HL-60 (cell line): ENCODE measurements at regions not wholly inside any gene's neighbourhood (a gene's known extent, or its start where the extent isn't known, plus 50 kb on each side); places are given as distances from the start of the nearest gene placed in this dataset.

Source experiments
- DNase-seq, 2 experiments: peaks; one replicate each; pipeline ENCODE4 v3.0.0-alpha.2; 2010 to 2020; ENCODE audit warnings: low read depth in 1 of 2, low spot score in 1 of 2
- H3K27ac ChIP-seq: fragments of 250-450 bp; sonication (Bioruptor Pico); replicated peaks from 2 replicates; pipeline ENCODE4 v1.5.1; 2020; ENCODE audit warnings: mild to moderate bottlenecking, moderate library complexity
- H3K27me3 ChIP-seq: fragments of 250-450 bp; sonication (Bioruptor Pico); 2 replicates; pipeline ENCODE4 v1.5.1; 2021; ENCODE audit warnings: mild to moderate bottlenecking, moderate library complexity; ENCODE audit not compliant: insufficient read depth, poor library complexity, severe bottlenecking
- H3K4me3 ChIP-seq: replicated peaks from 2 replicates; pipeline ENCODE4 v1.5.1; 2011; ENCODE audit warnings: mild to moderate bottlenecking, control low read depth, low read length; ENCODE audit not compliant: insufficient read depth
- CTCF ChIP-seq: IDR thresholded peaks from one replicate; pipeline ENCODE4 v1.5.1; 2011; ENCODE audit warnings: low read length, control low read depth, inconsistent platforms; ENCODE audit not compliant: insufficient read depth
- GABPA ChIP-seq: IDR thresholded peaks from 2 replicates; pipeline ENCODE4 v1.6.1; 2012; ENCODE audit warnings: low read depth
- POLR2AphosphoS5 ChIP-seq: IDR thresholded peaks from 2 replicates; pipeline ENCODE4 v1.6.1; 2012; ENCODE audit warnings: low read depth
- SPI1 ChIP-seq: IDR thresholded peaks from 2 replicates; pipeline ENCODE4 v1.6.1; 2012; ENCODE audit warnings: low read depth, mild to moderate bottlenecking, borderline replicate concordance
- TF ChIP-seq, protein P1 (sequence below): IDR thresholded peaks from 2 replicates; pipeline ENCODE4 v1.6.1; 2012; ENCODE audit warnings: low read depth; ENCODE audit not compliant: insufficient replicate concordance

DNA sequence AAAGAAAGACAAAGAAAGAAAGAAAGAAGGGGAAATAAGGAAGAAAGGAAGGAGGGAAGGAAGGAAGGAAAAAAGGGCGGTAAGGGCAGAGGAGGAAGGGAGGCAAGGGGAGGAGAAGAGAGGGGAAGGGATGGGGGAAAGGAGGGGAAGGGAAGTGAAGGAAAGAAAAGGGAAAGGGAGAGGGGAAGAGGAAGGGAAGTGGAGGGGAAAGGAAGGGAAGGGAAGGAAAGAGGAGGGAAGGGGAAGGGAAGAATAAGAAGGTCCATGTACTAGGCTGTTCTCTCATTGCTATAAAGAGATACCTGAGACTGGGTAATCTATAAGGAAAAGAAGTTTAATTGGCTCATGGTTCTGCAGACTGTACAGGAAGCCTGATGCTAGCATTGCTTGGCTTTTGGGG, 217.1 kb downstream of the ENC1 start:
- H3K27ac ChIP-seq, result no peak overlapping the region
- DNase-seq, result no peak
- H3K4me3 ChIP-seq, result no peak overlapping the region
- H3K27me3 ChIP-seq, result no peaks in the 10 kb centered on the region
- TF ChIP-seq GABPA (no peak), CTCF (no peak), POLR2AphosphoS5 (no peak), SPI1 (no peak)
- TF ChIP-seq, protein P1, sequence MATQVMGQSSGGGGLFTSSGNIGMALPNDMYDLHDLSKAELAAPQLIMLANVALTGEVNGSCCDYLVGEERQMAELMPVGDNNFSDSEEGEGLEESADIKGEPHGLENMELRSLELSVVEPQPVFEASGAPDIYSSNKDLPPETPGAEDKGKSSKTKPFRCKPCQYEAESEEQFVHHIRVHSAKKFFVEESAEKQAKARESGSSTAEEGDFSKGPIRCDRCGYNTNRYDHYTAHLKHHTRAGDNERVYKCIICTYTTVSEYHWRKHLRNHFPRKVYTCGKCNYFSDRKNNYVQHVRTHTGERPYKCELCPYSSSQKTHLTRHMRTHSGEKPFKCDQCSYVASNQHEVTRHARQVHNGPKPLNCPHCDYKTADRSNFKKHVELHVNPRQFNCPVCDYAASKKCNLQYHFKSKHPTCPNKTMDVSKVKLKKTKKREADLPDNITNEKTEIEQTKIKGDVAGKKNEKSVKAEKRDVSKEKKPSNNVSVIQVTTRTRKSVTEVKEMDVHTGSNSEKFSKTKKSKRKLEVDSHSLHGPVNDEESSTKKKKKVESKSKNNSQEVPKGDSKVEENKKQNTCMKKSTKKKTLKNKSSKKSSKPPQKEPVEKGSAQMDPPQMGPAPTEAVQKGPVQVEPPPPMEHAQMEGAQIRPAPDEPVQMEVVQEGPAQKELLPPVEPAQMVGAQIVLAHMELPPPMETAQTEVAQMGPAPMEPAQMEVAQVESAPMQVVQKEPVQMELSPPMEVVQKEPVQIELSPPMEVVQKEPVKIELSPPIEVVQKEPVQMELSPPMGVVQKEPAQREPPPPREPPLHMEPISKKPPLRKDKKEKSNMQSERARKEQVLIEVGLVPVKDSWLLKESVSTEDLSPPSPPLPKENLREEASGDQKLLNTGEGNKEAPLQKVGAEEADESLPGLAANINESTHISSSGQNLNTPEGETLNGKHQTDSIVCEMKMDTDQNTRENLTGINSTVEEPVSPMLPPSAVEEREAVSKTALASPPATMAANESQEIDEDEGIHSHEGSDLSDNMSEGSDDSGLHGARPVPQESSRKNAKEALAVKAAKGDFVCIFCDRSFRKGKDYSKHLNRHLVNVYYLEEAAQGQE, result no peak

DNA sequence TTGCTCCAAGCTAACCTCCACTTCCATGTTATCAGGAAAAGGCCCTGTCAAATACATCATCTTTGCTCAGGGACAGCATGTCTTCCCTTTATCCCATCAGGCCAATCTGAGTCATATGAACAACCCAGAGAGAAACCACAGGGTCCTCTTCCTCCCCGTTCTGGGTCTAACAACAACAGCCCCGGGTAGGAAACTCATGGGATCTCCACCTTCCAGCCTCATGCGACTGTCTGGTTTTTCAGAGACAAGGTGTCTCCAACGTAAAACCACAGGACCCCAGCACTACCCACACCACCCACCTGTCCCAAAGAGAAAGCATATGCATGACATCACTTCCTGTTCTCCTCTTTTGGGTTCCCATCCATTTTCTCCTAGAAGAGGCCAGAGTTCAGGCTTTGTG, 217.9 kb downstream of the ENC1 start:
- Histone ChIP-seq H3K27ac (no peak overlapping the region), H3K4me3 (no peak overlapping the region), H3K27me3 (no peaks in the 10 kb centered on the region)
- no peak for DNase-seq
- no peak for TF ChIP-seq CTCF
- no peak for TF ChIP-seq GABPA
- no peak for TF ChIP-seq POLR2AphosphoS5
- TF ChIP-seq, protein P1, result no peak

GRCh38 chr5:74422030-74422429, 218.5 kb downstream of the ENC1 start:
- H3K27me3 ChIP-seq, result no peaks in the 10 kb centered on the region
- TF ChIP-seq POLR2AphosphoS5 (no peak), SPI1 (no peak), CTCF (no peak), GABPA (no peak)
- TF ChIP-seq, protein P1, result no peak
- no peak overlapping the region for H3K4me3 ChIP-seq
- H3K27ac ChIP-seq, result no peak overlapping the region
- DNase-seq, result no peak
